OCI-LY7 (cell line): ENCODE measurements at regions not wholly inside any gene's neighbourhood (a gene's known extent, or its start where the extent isn't known, plus 50 kb on each side); places are given as distances from the start of the nearest gene placed in this dataset.

Experiments
- BruUV-seq: library from RNA; stranded (reverse); fragments of 400-500 nt; replicated peaks from 2 replicates; lab custom pipeline; 2021; lab: Mats Ljungman, UMichigan
- CTCF ChIA-PET: fragments of 300-600 bp; sonication (Branson Sonifier 250); formaldehyde crosslinking; loops from one replicate; lab custom pipeline; 2022; ENCODE audit warnings: antibody characterized with exemption; ENCODE audit not compliant: unreplicated experiment; lab: Charles Lee
- POLR2A ChIA-PET: fragments of 300-600 bp; sonication (Branson Sonifier 250); formaldehyde crosslinking; loops from one replicate; lab custom pipeline; 2022; ENCODE audit warnings: antibody characterized with exemption; lab: Charles Lee
- DNase-seq: peaks from one replicate; pipeline ENCODE4 v3.0.0-alpha.2; 2015; ENCODE audit warnings: low spot score
- H2AFZ ChIP-seq: fragments of 200-600 bp; sonication (generic), shearing (Covaris generic); 2 replicates; pipeline ENCODE4 v1.6.1; 2014; ENCODE audit warnings: mild to moderate bottlenecking, antibody characterized with exemption, low read length, moderate library complexity
- H3K27ac ChIP-seq: fragments of 200-600 bp; sonication (generic); 2 replicates; pipeline ENCODE4 v1.5.1; 2014; ENCODE audit warnings: mixed run types, low read depth, mild to moderate bottlenecking, moderate library complexity, low read length, inconsistent platforms; ENCODE audit not compliant: poor library complexity, severe bottlenecking
- H3K36me3 ChIP-seq: fragments of 200-600 bp; sonication (generic); 2 replicates; pipeline ENCODE4 v1.6.1; 2014; ENCODE audit warnings: mild to moderate bottlenecking, antibody characterized with exemption, low read length, moderate library complexity, mixed read lengths; ENCODE audit not compliant: insufficient read depth
- H3K4me1 ChIP-seq: fragments of 200-600 bp; sonication (generic); 2 replicates; pipeline ENCODE4 v1.5.1; 2014; ENCODE audit warnings: mild to moderate bottlenecking, low read length; ENCODE audit not compliant: insufficient read depth, poor library complexity, severe bottlenecking
- H3K4me2 ChIP-seq: fragments of 200-600 bp; sonication (generic); 2 replicates; pipeline ENCODE4 v1.6.1; 2014; ENCODE audit warnings: mild to moderate bottlenecking, low read length
- H3K4me3 ChIP-seq: fragments of 200-600 bp; sonication (generic); 2 replicates; pipeline ENCODE4 v1.5.1; 2014; ENCODE audit warnings: mild to moderate bottlenecking, low read depth, low read length; ENCODE audit not compliant: poor library complexity, severe bottlenecking
- H3K79me2 ChIP-seq: fragments of 200-600 bp; sonication (generic); 2 replicates; pipeline ENCODE4 v1.6.1; 2016; ENCODE audit warnings: low read depth, mild to moderate bottlenecking, low read length, moderate library complexity, mixed read lengths; ENCODE audit not compliant: insufficient read depth
- H3K9me2 ChIP-seq: fragments of 200-600 bp; sonication (generic); 2 replicates; pipeline ENCODE4 v1.6.1; 2016; ENCODE audit warnings: mild to moderate bottlenecking, low read length, mixed read lengths; ENCODE audit not compliant: insufficient read depth
- H3K9me3 ChIP-seq: fragments of 200-600 bp; sonication (generic); 2 replicates; pipeline ENCODE4 v1.6.1; 2014; ENCODE audit warnings: mild to moderate bottlenecking, mixed run types, low read length, mixed read lengths
- H4K20me1 ChIP-seq: fragments of 200-600 bp; sonication (generic); 2 replicates; pipeline ENCODE4 v1.6.1; 2014; ENCODE audit warnings: mild to moderate bottlenecking, antibody characterized with exemption, low read length, moderate library complexity, mixed read lengths; ENCODE audit not compliant: insufficient read depth
- EZH2phosphoT487 ChIP-seq: fragments of 200-600 bp; sonication (generic); IDR thresholded peaks from 2 replicates; pipeline ENCODE4 v1.6.1; 2018; ENCODE audit warnings: low read depth, borderline replicate concordance, mild to moderate bottlenecking, mixed run types, antibody characterized with exemption, low read length, moderate library complexity, mixed read lengths
- intact Hi-C: fragments of 100-400 bp; cut with micrococcal nuclease; formaldehyde crosslinking; loops from one replicate; pipeline ENCODE4 v1.10.0; 2022; ENCODE audit not compliant: unreplicated experiment
- TF ChIP-seq, protein P1 (sequence below): fragments of 200-600 bp; sonication (generic); conservative IDR thresholded peaks from 2 replicates; pipeline ENCODE4 v1.5.1; 2014; ENCODE audit warnings: mild to moderate bottlenecking, antibody characterized with exemption, low read length, moderate library complexity, mixed read lengths

DNA sequence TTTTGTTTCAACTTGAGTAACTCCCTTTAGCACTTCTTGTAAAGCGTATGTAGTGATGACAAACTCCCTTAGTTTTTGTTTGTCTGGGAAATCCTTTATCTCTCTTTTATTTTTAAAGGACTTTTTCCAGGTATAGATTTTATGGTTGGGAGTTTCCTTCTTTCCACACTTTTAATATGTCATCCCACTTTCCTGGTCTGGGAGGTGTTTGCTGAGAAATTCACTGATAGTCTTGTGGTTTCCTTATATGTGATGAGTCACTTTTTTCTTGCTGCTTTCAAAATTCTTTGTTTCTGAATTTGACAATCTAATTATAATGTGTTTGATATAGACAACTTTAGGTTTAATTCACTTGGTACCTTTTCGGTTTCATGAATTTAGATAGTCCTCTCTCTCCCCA is 353.9 kb downstream of the GPAT3 start:
- H2AFZ ChIP-seq = no peak overlapping the region
- no TSS peak for BruUV-seq
- no peaks in the 10 kb centered on the region for H3K36me3 ChIP-seq
- no peak overlapping the region for H3K4me3 ChIP-seq
- ChIA-PET CTCF (no interaction called here), POLR2A (no interaction called here)
- H3K4me1 ChIP-seq = no peaks in the 10 kb centered on the region
- intact Hi-C loops = no loop called here
- H3K27ac ChIP-seq = no peak overlapping the region
- H3K9me3 ChIP-seq = no peaks in the 10 kb centered on the region
- no peaks in the 10 kb centered on the region for H4K20me1 ChIP-seq
- no peaks in the 10 kb centered on the region for H3K9me2 ChIP-seq
- DNase-seq = no peak
- H3K4me2 ChIP-seq = no peak overlapping the region
- no peaks in the 10 kb centered on the region for H3K79me2 ChIP-seq
- TF ChIP-seq, protein P1, sequence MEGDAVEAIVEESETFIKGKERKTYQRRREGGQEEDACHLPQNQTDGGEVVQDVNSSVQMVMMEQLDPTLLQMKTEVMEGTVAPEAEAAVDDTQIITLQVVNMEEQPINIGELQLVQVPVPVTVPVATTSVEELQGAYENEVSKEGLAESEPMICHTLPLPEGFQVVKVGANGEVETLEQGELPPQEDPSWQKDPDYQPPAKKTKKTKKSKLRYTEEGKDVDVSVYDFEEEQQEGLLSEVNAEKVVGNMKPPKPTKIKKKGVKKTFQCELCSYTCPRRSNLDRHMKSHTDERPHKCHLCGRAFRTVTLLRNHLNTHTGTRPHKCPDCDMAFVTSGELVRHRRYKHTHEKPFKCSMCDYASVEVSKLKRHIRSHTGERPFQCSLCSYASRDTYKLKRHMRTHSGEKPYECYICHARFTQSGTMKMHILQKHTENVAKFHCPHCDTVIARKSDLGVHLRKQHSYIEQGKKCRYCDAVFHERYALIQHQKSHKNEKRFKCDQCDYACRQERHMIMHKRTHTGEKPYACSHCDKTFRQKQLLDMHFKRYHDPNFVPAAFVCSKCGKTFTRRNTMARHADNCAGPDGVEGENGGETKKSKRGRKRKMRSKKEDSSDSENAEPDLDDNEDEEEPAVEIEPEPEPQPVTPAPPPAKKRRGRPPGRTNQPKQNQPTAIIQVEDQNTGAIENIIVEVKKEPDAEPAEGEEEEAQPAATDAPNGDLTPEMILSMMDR = no peak
- TF ChIP-seq EZH2phosphoT487 = no peak

DNA sequence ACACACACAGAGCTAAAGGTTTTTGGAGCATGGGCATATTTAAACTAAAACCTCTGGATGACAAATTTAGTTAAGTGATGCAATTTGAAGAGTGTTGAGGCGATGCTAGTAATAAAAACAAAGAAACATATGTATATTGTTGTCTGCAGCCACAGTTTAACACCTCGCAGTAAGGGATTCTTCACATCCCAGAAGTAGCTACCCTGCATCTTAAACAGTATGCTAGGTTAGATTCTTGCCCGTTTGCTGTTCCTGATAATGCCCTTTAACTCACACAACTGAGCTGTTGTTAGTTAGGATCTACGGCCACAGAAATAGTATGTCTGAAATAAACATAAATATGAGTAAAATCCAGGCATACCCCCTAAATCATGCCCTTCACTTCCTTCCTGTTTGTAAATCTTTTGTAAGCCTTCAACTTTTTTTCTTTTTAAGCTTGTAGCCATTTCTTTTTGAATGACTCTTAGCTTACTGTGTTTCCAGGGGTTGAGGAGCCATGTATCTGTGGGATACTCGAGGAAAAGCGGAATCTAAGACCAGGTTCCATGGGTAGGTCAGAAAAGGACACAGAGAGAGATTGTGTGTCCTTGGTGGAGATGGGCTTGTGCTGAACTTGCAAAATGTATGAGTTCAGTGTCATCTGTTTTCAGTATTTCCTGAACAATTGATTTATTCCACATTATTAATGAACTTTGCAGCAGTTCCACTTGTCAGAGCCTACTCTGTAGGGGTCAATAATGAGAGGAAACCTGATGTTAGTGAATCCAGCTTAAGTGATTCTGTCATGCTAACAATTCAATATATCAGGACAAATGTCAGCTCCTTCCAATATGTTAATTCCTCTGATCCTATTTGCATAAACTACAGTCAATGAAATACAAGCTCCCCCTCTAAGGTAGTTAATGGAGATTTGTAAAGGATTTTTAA is 349.6 kb downstream of the GPAT3 start:
- no peak overlapping the region for H3K4me3 ChIP-seq
- intact Hi-C loops = no loop called here
- H3K4me2 ChIP-seq = no peak overlapping the region
- H4K20me1 ChIP-seq = no peaks in the 10 kb centered on the region
- CTCF ChIA-PET = no interaction called here
- H3K79me2 ChIP-seq = no peaks in the 10 kb centered on the region
- BruUV-seq = no TSS peak
- no peaks in the 10 kb centered on the region for H3K9me2 ChIP-seq
- no peaks in the 10 kb centered on the region for H3K9me3 ChIP-seq
- H3K27ac ChIP-seq = no peak overlapping the region
- no peak overlapping the region for H2AFZ ChIP-seq
- no peaks in the 10 kb centered on the region for H3K4me1 ChIP-seq
- DNase-seq = no peak
- no peak for TF ChIP-seq EZH2phosphoT487
- TF ChIP-seq, protein P1 = no peak
- POLR2A ChIA-PET = no interaction called here
- no peaks in the 10 kb centered on the region for H3K36me3 ChIP-seq

DNA sequence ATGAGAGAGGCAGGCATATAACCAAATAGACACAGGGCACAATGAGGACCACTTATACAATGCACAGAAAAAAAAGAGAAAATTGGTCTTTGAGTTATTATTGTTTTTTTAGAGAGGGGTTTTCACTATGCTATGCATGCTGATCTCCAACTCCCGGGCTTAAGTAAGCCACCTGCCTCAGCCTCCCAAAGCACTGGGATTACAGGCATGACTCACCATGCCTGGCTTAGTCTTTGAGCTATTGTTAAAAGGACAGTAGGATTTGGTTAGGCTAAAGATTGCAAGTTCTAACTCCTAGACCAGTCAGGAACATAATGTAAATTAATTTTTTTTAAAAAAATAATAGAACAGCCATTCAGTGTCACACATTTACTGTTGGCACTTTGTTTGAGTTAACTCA is 340.1 kb downstream of the GPAT3 start:
- no peaks in the 10 kb centered on the region for H3K79me2 ChIP-seq
- no peaks in the 10 kb centered on the region for H3K36me3 ChIP-seq
- intact Hi-C loops = no loop called here
- H3K4me3 ChIP-seq = no peak overlapping the region
- H2AFZ ChIP-seq = no peak overlapping the region
- no peak overlapping the region for H3K4me2 ChIP-seq
- ChIA-PET POLR2A (no interaction called here), CTCF (no interaction called here)
- no TSS peak for BruUV-seq
- no peak for DNase-seq
- H3K27ac ChIP-seq = no peak overlapping the region
- no peaks in the 10 kb centered on the region for H3K9me2 ChIP-seq
- no peaks in the 10 kb centered on the region for H4K20me1 ChIP-seq
- TF ChIP-seq EZH2phosphoT487 = no peak
- TF ChIP-seq, protein P1 = no peak
- no peaks in the 10 kb centered on the region for H3K4me1 ChIP-seq
- no peaks in the 10 kb centered on the region for H3K9me3 ChIP-seq
